Lower lobe of right lung (tissue), 2 donors: ENCODE measurements at regions not wholly inside any gene's neighbourhood (a gene's known extent, or its start where the extent isn't known, plus 50 kb on each side); places are given as distances from the start of the nearest gene placed in this dataset.

ENCODE experiments used
- ATAC-seq, 2 donors: fragments of 200-7000 bp; cut with Tn5 transposase; one replicate each; pipeline ENCODE4 v1.9.1; 2020 to 2022; ENCODE audit warnings: mild to moderate bottlenecking in 2 of 2, moderate library complexity in 2 of 2
- DNase-seq: peaks from one replicate; pipeline ENCODE4 v3.0.0-alpha.2; 2020
- H3K27ac ChIP-seq: fragments of 200-600 bp; one replicate; pipeline ENCODE4 v1.8.0; 2022
- H3K27me3 ChIP-seq: fragments of 200-600 bp; one replicate; pipeline ENCODE4 v1.8.0; 2022; ENCODE audit warnings: low read depth
- H3K36me3 ChIP-seq: fragments of 200-600 bp; one replicate; pipeline ENCODE4 v1.8.0; 2022; ENCODE audit warnings: mild to moderate bottlenecking
- H3K4me1 ChIP-seq: fragments of 200-600 bp; one replicate; pipeline ENCODE4 v1.8.0; 2022
- H3K4me3 ChIP-seq: fragments of 200-600 bp; one replicate; pipeline ENCODE4 v1.8.0; 2022; ENCODE audit warnings: mild to moderate bottlenecking
- H3K9me3 ChIP-seq: fragments of 200-600 bp; one replicate; pipeline ENCODE4 v1.8.0; 2022
- CTCF ChIP-seq: fragments of 200-600 bp; IDR thresholded peaks from one replicate; pipeline ENCODE4 v1.8.0; 2022; ENCODE audit warnings: antibody characterized with exemption, mild to moderate bottlenecking
- intact Hi-C: fragments of 100-400 bp; cut with DNase I; formaldehyde crosslinking; loops from one replicate; pipeline ENCODE4 v1.11.0; 2022
- donor health status: DM: no; HTN: yes; CAD: no; lungs with severe emphysema.

- intact Hi-C loops, result no loop called here
- no peak for TF ChIP-seq CTCF
- H3K4me1 ChIP-seq, result no peaks in the 10 kb centered on the region
- no peak for DNase-seq
- H3K4me3 ChIP-seq, result no peak overlapping the region
- ATAC-seq, result no peak
- no peaks in the 10 kb centered on the region for H3K9me3 ChIP-seq
- no peak overlapping the region for H3K27ac ChIP-seq
- H3K36me3 ChIP-seq, result no peaks in the 10 kb centered on the region
- no peaks in the 10 kb centered on the region for H3K27me3 ChIP-seq
Measured at GRCh38 chr10:52541006-52541473, 227.0 kb downstream of the DKK1 start.

GRCh38 chr10:52542906-52543305, 228.8 kb downstream of the DKK1 start:
- ATAC-seq, result no peak

GRCh38 chr10:52551046-52551445, 221.5 kb downstream of the MBL2 start:
- TF ChIP-seq CTCF, result no peak
- Histone ChIP-seq H3K36me3 (no peaks in the 10 kb centered on the region), H3K27me3 (no peaks in the 10 kb centered on the region), H3K4me3 (no peak overlapping the region), H3K27ac (no peak overlapping the region), H3K9me3 (no peaks in the 10 kb centered on the region), H3K4me1 (no peaks in the 10 kb centered on the region)
- intact Hi-C loops, result no loop called here
- DNase-seq, result no peak
- ATAC-seq, result no peak

More at GRCh38 chr10:52542906-52543305, 228.8 kb downstream of the DKK1 start:
- H3K36me3 ChIP-seq, result no peaks in the 10 kb centered on the region
- H3K9me3 ChIP-seq, result no peaks in the 10 kb centered on the region
- H3K27ac ChIP-seq, result no peak overlapping the region
- H3K4me1 ChIP-seq, result no peaks in the 10 kb centered on the region
- H3K4me3 ChIP-seq, result no peak overlapping the region
- H3K27me3 ChIP-seq, result no peaks in the 10 kb centered on the region
- no peak for DNase-seq
- intact Hi-C loops, result no loop called here
- no peak for TF ChIP-seq CTCF

GRCh38 chr10:52558090-52558489, 214.5 kb downstream of the MBL2 start:
- Histone ChIP-seq H3K4me1 (no peaks in the 10 kb centered on the region), H3K27ac (no peak overlapping the region), H3K36me3 (no peaks in the 10 kb centered on the region), H3K9me3 (no peaks in the 10 kb centered on the region), H3K4me3 (no peak overlapping the region), H3K27me3 (no peaks in the 10 kb centered on the region)
- no peak for TF ChIP-seq CTCF
- intact Hi-C loops, result no loop called here
- ATAC-seq, result no peak
- DNase-seq, result no peak

GRCh38 chr10:52561322-52561721, 211.3 kb downstream of the MBL2 start:
- TF ChIP-seq CTCF, result no peak
- ATAC-seq (no peak), DNase-seq (no peak)
- H3K4me1 ChIP-seq, result no peaks in the 10 kb centered on the region
- H3K36me3 ChIP-seq, result no peaks in the 10 kb centered on the region
- no peak overlapping the region for H3K4me3 ChIP-seq
- intact Hi-C loops, result no loop called here
- H3K9me3 ChIP-seq, result no peaks in the 10 kb centered on the region
- no peaks in the 10 kb centered on the region for H3K27me3 ChIP-seq
- no peak overlapping the region for H3K27ac ChIP-seq

GRCh38 chr10:52563360-52563759, 209.2 kb downstream of the MBL2 start:
- Histone ChIP-seq H3K27ac (no peak overlapping the region), H3K9me3 (no peaks in the 10 kb centered on the region), H3K4me3 (no peak overlapping the region), H3K4me1 (no peaks in the 10 kb centered on the region), H3K36me3 (no peaks in the 10 kb centered on the region), H3K27me3 (no peaks in the 10 kb centered on the region)
- DNase-seq (no peak), ATAC-seq (no peak)
- no peak for TF ChIP-seq CTCF
- intact Hi-C loops, result no loop called here
